ENCODE measurements at regions not wholly inside any gene's neighbourhood (a gene's known extent, or its start where the extent isn't known, plus 50 kb on each side); places are given as distances from the start of the nearest gene placed in this dataset.
"Not testable (repeated sequence)": the region's sequence is repeated elsewhere in the genome, so short reads cannot be mapped to it uniquely, and the experiment has no call there.

- DNase-seq, result no peak
Measured at GRCh38 chr2:228401065-228401912, 219.8 kb upstream of the SPHKAP start.

- no peak for DNase-seq
Measured at GRCh38 chr2:228387776-228388175, 206.3 kb upstream of the SPHKAP start.

- no peak for DNase-seq
Measured at GRCh38 chr2:228378696-228379425, 197.4 kb upstream of the SPHKAP start.

GRCh38 chr2:228378233-228378632, 196.7 kb upstream of the SPHKAP start:
- no peak for DNase-seq

GRCh38 chr2:228377533-228377932, 196.0 kb upstream of the SPHKAP start:
- DNase-seq, result no peak

GRCh38 chr2:228374741-228375140, 193.3 kb upstream of the SPHKAP start:
- DNase-seq, result peak; percentile 31

GRCh38 chr2:228373191-228373590, 191.7 kb upstream of the SPHKAP start:
- no peak for DNase-seq

- no peak for DNase-seq
Measured at GRCh38 chr2:228372212-228372611, 190.7 kb upstream of the SPHKAP start.

- no peak for DNase-seq
Measured at GRCh38 chr2:228369400-228370031, 188.0 kb upstream of the SPHKAP start.

GRCh38 chr2:228367356-228367755, 185.9 kb upstream of the SPHKAP start:
- no peak for DNase-seq

GRCh38 chr2:228359473-228359872, 178.0 kb upstream of the SPHKAP start:
- no peak for DNase-seq

GRCh38 chr2:228355897-228356296, 174.4 kb upstream of the SPHKAP start:
- no peak for DNase-seq

- DNase-seq, result not testable (repeated sequence)
Measured at GRCh38 chr2:228352980-228353379, 171.5 kb upstream of the SPHKAP start.

- no peak for DNase-seq
Measured at GRCh38 chr2:228352048-228352447, 170.6 kb upstream of the SPHKAP start.

GRCh38 chr2:228348516-228349064, 167.1 kb upstream of the SPHKAP start:
- no peak for DNase-seq

GRCh38 chr2:228344531-228344930, 163.0 kb upstream of the SPHKAP start:
- DNase-seq, result no peak

- DNase-seq, result no peak
Measured at GRCh38 chr2:228339525-228339924, 158.0 kb upstream of the SPHKAP start.

GRCh38 chr2:228334180-228334579, 152.7 kb upstream of the SPHKAP start:
- DNase-seq, result no peak

- no peak for DNase-seq
Measured at GRCh38 chr2:228329282-228329681, 147.8 kb upstream of the SPHKAP start.

GRCh38 chr2:228321015-228321414, 139.5 kb upstream of the SPHKAP start:
- no peak for DNase-seq

GRCh38 chr2:228318218-228318617, 136.7 kb upstream of the SPHKAP start:
- DNase-seq, result no peak

- DNase-seq, result no peak
Measured at GRCh38 chr2:228312172-228312571, 130.7 kb upstream of the SPHKAP start.

GRCh38 chr2:228303960-228304359, 122.5 kb upstream of the SPHKAP start:
- DNase-seq, result no peak

Data from hindlimb muscle (tissue), 1 donor.